HG03045 (cell line): ENCODE measurements at regions not wholly inside any gene's neighbourhood (a gene's known extent, or its start where the extent isn't known, plus 50 kb on each side); places are given as distances from the start of the nearest gene placed in this dataset.
"Not testable (repeated sequence)": the region's sequence is repeated elsewhere in the genome, so short reads cannot be mapped to it uniquely, and the experiment has no call there.

Experiments
- ATAC-seq: cut with Tn5 transposase; IDR thresholded peaks from one replicate; pipeline ENCODE4 v1.9.1; 2021; ENCODE audit warnings: mild to moderate bottlenecking, moderate library complexity; ENCODE audit not compliant: unreplicated experiment

DNA sequence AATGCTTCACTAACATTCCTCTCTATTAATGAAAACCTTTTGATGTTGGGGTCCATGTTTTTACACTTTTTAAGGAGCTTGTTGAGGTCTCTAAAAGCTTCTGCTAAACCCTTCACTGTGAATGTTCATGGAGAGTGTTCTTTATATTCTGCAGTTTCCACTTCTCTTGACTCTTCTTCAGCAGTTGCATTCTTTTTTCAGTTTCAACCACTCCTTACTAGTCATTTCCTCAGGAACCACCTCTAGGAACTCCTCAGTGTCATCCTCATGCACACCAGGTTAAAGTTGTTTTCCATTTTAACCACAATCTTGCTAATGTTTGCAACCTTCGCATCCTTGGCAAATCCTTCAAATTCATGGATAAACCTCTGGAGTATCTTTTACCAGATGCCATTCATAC lies 821.6 kb downstream of the ANKRD7 start:
- ATAC-seq, result no peak

DNA sequence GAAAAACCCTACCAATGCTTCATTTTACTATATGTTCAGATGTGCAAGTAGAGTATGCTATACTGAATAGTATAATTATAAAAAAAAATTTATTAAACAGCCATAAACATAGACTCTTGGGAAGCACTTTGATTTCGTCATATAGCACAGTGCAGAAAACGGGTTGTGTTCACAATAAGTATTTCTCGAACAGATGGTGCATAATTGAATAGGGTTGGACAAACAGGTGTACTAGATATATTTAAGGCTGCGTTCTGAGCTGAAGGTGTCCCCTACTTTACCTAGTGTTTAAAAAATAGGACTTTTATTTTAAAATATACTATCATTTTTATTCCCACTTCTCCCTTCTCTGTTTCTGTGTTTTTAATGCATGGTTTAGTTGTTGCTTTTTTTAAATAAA lies 841.5 kb downstream of the ANKRD7 start:
- ATAC-seq, result no peak

DNA sequence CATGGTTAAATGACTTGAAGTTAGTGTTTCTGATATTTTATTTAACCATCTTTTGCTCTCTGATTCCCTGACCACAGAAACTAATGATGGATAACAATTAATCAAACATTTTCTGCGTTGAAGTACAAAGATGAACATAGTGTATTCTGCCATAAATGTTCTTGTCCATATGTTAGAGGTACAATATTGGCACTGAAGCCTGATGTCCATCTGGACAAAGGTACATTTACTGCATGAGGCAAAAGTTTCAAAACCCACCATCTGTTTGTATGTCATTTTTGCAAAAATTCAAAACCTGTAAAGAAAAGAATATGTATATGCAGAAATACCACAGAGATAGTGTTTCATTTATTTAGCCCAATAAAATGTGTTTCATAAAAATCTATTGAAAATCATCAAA lies 861.5 kb downstream of the ANKRD7 start:
- no peak for ATAC-seq

DNA sequence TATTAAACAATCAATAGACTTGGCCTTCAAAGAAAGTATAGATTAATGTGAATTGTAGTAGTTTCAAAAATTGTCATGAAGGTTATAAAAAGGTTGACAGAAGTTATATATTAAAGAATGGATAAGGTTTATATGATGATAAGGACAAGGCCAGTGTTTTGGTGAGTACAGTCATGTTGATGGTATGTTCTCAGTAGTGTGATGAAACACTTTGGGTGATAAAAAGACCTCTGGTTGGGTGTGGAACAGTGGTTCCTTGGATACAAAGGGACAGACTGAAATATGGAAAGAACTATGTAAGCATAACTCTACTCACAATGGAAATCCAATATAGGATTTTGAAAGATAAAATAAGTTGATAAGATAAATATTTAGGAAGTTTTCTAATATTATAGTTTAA lies 866.3 kb downstream of the ANKRD7 start:
- no peak for ATAC-seq

DNA sequence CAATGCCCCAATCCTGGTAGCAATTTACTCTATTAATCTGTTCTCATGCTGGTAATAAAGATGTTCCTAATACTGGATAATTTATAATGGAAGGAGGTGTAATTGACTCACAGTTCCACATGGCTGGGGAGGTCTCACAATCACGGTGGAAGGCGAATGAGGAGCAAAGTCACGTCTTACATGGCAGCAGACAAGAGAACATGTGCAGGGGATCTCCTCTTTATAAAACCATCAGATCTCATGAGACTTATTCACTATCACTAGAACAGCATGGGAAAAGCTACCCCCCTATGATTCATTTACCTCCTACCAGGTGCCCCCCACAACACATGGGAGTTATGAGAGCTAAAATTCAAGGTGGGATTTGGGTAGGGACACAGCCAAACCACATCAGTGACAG lies 872.2 kb downstream of the ANKRD7 start:
- no peak for ATAC-seq

DNA sequence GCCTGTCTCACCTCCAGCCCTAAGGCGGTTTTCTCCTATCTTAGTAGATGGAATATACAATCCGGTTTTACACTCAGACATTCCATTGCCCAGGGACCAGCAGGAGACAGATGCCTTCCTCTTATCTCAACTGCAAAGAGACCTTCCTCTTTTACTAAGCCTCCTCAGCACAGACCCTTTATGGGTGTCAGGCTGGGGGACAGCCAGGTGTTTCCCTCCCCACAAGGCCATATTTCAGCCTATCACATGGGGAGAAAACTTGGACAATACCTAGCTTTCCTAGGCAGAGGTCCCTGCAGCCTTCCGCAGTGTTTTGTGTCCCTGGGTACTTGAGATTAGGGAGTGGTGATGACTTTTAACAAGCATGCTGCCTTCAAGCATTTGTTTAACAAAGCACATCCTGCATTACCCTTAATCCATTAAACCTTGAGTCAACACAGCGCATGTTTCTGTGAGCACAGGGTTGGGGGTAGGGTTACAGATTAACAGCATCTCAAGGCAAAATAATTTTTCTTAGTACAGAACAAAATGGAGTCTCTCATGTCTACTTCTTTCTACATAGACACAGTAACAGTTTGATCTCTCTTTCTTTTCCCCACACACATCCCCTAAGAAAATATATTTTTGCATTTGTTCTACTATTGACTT lies 876.2 kb downstream of the ANKRD7 start:
- not testable (repeated sequence) for ATAC-seq

DNA sequence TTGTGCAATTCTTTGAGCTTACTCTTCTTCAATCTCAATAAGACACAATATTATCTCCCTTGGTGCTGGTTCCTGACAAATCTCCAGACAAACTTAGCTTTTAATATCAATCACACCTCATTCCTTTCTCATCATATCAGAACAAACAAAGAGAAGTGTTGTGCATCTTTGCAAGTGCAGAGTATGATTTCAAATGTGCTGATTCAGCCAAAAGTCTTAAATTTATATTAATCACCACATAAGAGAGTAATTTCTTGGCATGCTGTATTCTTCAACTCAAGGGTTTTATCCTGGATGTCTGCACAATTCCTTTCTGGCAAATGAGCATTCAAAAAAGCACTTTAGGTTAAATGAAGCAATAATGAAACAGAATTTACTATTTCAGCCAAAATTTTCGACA lies 877.8 kb downstream of the ANKRD7 start:
- no peak for ATAC-seq

DNA sequence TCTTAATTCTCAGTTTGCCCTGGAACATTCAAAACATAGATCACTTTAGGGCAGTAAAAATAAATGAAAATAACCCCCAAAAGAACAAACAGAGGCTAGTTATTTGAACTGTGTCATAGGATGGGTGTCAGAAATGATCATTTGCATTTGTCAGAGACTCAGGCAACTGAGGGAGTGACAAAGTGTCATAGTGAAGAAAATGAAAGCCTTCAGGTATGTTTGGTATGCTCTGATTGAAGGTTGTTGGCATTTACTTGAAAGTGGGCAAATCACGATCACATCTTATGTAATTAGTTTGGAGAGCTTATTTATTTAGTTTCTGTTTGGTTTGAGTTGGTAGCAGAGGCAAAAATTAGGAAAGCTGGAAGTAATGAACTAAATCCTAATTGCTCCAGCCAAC lies 880.9 kb downstream of the ANKRD7 start:
- ATAC-seq, result no peak

DNA sequence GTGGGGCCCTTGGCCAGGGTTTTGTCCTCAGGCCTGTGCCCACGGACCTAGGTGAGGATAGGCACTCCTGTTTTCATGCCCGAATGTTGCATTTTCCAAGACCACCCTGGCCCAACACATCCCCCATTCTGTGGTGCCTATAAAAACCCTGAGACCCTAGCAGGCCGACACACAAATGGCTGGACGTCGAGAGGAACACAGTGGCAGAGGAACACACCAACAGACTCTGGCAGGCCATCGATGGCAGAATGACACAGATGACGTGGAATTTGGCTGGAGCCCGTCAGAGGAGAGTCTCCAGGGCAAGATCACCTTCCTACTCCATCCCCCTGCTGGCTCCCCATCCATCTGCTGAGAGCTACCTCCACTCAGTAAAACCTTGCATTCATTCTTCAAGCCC lies 898.8 kb downstream of the ANKRD7 start:
- no peak for ATAC-seq

DNA sequence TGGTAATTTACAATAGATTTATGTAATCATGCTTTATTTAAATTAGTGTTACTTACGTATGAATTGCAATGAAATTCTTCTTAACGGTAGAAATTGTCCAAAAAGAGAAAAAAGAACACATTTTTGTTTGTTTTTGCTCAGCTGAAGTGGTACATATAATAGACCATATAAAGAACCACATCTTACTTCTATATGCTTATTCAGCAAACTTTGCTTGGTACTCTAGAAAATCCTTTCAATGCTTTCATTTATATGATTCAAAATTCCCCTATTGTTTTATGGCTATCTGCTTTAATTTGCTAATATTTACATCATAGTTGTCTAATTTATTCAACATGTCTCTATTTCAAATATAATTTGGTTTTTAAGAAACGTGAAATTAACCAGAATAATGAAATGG lies 903.2 kb downstream of the ANKRD7 start:
- ATAC-seq, result no peak

DNA sequence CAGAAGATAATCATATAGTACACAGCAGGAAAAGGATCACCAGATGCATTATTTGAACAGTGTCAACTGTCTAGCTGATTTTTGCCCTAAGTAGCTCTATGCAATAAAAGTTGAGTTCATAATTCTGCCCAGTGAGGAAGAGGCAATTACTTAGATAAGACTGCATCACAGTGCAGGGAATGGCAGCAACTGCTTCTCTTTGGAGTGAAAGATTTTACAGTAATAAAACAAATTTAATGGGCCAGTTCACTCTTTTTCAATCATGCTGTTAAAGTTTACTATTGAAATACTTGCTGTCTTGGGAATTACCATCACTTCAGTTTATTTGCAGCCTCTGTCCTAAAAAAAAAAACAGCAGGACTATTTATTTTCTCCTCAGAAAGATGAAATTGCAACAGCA lies 907.9 kb downstream of the ANKRD7 start:
- ATAC-seq, result no peak

DNA sequence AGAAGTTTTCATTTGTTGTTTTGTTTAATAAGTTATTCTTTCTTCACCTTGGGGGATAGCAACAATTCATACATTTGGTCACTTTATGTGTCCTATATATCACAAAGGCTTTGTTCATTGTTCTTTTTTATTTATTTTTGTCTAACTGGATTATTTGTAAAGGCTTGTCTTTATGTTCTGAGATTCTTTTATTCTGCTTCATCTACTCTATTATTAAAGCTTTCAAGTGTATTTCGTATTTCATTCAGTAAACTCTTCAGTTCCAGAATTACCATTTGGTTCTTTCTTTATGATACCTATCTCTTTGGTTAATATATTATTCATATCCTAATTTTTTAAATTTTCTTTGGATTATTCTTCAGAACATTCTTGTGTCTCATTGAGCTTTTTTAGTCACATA lies 942.9 kb downstream of the ANKRD7 start:
- no peak for ATAC-seq

DNA sequence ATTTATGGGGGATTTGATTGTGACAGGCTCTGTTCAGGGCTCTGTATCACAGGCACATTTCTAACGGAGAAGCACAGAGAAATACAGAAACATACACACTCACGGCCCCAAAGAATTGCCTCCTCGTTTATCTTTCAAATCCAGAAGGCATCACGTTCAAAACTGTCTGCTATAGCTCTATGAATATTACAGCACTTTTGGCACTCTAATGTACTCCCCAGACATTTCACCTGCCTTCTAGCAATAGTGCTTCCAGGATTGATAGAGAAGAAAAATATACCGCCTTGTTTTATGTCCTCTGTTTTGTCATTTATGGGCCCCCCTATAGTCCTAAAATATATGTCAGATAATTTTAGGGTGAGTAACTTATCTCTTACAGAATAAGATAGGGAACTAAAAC lies 947.5 kb downstream of the ANKRD7 start:
- ATAC-seq, result no peak

DNA sequence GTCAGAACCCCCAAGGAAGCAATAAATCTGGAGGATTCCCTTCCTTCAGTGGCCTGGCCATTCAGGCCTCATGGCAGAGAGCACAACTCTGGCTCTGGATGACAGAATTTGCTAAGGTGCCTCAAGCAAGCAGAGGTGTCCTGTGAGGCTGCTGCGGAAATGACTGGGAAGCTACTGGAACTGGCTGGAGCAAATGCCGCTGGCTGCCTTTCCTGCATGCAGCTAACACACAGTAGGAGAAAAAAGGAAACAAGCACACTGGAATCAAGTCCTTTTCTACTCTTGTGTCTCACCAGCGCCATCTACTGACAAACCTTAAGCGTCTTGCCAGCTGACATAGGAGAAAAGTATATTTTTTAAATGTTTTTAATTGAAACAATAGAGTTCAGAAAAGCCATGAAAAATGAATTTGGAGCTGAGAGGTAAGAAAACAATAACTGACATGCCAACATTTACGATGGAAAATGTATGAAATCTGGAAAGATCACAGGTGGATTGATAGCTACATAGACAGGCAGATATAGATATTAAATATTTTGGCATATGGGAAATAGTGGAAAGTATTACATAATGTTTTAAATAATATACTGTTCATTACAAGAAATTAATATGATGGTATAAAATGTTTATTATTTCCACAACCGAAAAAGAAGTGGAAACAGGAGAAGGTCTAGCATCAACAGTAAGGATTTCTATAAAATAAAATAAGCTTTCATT lies 951.6 kb downstream of the ANKRD7 start:
- ATAC-seq, result no peak

DNA sequence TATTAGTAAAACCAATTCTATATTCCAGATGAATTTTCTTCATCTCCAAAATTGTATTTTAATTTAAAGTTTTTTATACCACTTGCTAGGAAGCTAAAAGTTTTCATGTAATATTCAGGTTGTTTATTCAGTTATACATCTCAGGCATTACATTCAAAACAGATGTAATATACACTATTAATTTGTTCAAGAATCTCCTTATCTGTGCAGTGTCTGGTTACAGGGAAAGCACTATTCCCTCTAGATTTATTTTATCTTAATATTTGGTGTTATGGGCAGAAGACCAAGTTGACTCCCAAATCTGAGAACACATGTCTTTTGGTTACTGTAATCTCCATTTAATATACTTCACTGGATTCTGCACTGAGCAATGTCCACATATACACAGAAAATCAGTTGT lies 953.4 kb downstream of the ANKRD7 start:
- no peak for ATAC-seq

DNA sequence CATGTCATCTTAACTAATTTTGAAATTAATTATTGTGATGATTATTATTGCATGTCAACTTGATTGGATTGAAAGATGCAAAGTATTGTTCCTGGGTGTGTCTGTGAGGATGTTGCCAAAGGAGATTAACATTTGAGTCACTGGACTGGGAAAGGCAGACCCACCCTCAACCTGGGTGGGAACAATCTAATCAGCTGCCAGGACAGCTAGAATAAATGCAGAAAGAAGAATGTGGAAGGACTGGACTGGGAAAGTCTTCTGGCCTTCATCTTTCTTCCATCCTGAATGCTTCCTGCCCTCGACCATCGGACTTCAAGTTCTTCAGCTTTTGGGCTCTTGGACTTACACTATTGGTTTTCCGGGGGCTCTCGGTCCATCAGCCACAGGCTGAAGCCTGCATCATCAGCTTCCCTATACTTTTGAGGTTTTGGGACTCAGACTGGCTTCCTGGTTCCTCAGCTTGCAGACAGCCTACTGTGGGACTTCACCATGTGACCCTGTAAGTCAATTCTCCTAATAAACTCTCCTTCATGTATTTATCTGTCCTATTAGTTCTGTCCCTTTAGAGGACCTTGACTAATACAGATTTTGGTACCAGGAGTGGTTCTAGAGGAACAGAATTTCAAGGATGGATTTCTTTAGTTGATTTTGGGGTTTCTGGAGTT lies 959.8 kb downstream of the ANKRD7 start:
- no peak for ATAC-seq

DNA sequence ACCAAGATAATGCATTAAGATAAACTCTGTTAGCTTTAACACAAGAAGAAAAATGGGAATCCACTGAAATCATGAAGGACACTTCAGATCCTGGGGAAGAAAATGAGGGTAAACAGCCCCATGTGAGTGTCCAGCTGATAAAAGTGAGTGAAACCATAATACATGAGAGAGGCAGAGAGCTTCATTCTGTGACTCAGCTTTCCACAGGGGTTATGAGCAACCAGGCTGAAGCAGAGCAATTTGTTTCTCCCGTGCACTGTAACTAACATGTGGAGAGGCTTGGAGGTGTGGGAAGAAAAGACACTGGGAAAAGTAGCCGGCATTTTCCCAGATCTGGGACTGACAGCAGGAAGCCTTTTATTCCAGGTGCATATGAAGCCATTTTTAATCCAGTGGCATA lies 971.7 kb downstream of the ANKRD7 start:
- ATAC-seq, result no peak

DNA sequence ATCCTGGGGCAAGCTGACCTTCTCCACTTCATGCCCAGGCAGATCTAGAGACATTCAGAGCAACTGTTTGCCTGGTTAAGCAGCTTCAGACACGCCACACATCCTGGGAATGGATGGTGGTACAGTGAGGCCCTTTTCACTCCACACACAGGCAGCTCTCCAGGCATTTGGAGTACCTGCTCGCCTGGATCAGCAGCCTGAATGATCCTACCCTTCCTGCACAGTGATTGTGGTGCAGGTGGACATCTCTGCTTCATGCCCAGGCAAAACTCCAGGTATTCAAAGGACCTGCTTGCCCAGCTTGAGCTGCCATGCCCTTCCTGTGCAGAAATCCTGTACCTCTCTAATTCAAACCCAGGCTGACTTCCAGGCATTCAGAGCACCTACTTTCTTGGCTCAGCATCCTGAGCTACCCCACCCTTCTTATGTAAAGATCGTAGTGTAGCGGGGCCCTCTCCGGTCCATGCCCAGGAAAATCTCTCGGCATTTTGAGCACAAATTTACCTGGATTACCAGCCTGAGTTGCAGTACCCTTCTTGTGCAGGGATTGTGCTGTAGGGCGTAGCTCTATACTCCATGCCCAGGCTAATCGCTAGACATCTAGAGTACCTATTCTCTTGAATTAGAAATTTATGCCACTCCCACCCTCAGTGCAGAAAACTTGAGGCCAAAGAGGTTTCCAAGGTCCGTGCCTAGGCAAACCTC lies 972.8 kb downstream of the ANKRD7 start:
- ATAC-seq, result no peak

DNA sequence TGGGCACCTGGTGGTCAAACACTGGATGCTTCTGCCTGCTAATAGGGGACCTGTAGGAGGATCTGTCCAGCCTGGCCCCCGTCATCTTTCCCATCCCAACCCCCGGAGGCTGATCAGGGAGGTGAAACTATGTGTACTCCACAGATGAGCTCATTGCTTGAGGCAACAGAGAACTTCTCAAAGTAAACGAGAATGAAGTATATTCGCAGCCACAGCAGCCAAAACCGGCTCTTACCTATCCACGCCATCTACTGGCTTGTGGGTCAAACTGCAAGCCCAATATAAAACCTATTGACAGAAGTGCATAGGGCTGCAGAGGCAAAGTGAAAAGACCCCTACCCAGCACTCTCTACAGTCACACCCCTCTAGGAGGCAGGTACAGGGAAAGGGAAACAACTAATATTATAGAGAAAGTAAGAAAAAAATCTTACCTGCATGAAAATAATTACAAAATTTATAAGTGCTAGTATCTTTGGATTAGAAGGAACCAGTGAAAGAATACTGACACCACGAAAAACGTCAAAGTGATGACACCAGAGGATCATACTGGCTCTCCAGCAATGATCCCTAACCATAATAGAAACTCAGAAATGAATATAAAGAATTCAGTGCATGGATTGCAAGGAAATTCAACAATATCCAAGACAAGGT lies 973.5 kb downstream of the ANKRD7 start:
- peak; percentile 94 for ATAC-seq

DNA sequence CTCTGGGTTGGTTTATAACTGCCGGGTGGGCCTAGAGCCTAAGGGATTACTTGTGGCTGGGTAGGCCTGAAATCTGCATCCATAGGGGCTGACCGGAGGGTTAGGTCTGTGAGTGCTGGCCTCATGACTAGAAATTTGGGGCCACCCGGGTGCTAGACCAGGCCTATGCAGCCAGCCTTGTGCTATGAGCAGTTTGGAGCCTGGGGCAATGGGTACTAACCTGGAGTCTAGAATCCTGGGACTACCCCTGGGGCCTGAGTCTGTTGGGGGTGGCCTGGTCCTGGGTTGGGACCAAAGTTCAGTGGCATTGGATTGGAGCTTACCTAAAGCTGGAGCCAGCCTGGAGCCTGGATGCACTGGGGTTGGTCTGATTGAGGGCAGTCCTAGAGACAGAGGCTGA lies 995.2 kb downstream of the ANKRD7 start:
- no peak for ATAC-seq

DNA sequence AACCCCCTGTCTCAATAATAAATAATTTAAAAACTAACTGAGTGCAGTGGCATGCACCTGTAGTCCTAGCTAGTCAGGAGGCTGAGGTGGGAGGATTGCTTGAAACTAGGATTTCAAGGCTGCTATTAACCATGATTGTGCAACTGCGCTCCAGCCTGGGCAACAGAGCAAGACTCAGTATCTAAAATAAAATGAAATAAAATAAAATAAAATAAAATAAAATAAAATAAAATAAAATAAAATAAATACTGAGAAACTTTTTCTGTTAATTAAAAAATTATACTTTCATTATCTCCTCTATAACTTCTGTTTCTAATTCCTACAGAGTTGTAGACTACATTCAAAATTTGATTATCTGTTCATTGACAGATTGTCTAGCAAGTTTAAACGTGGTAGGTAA lies 999.4 kb downstream of the ANKRD7 start:
- no peak for ATAC-seq
